MM.1S (cell line): ENCODE measurements at regions not wholly inside any gene's neighbourhood (a gene's known extent, or its start where the extent isn't known, plus 50 kb on each side); places are given as distances from the start of the nearest gene placed in this dataset.

Source experiments
- DNase-seq: peaks from one replicate; pipeline ENCODE4 v3.0.0-alpha.2; 2015
- H2AFZ ChIP-seq: fragments of 300-600 bp; sonication (generic); 2 replicates; pipeline ENCODE4 v1.6.0; 2016; ENCODE audit warnings: antibody characterized with exemption, low read length
- H3F3A ChIP-seq: fragments of 300-600 bp; sonication (generic); 2 replicates; pipeline ENCODE4 v1.6.1; 2016; ENCODE audit warnings: mild to moderate bottlenecking, antibody characterized with exemption, low read length, moderate library complexity, mixed read lengths; ENCODE audit not compliant: insufficient read depth
- H3K27ac ChIP-seq: fragments of 300-600 bp; sonication (generic); 2 replicates; pipeline ENCODE4 v1.5.1; 2016; ENCODE audit warnings: mild to moderate bottlenecking, low read length
- H3K27me3 ChIP-seq: fragments of 300-600 bp; sonication (generic); replicated peaks from 2 replicates; pipeline ENCODE4 v1.6.0; 2016; ENCODE audit warnings: low read length; ENCODE audit not compliant: insufficient read depth
- H3K36me3 ChIP-seq: fragments of 300-600 bp; sonication (generic); replicated peaks from 2 replicates; pipeline ENCODE4 v1.6.1; 2016; ENCODE audit warnings: mild to moderate bottlenecking, low read length, mixed read lengths; ENCODE audit not compliant: insufficient read depth
- H3K4me1 ChIP-seq: fragments of 300-600 bp; sonication (generic); 2 replicates; pipeline ENCODE4 v1.6.1; 2016; ENCODE audit warnings: low read length, mixed read lengths
- H3K4me2 ChIP-seq: fragments of 300-600 bp; sonication (generic); 2 replicates; pipeline ENCODE4 v1.6.0; 2016; ENCODE audit warnings: low read depth, low read length
- H3K4me3 ChIP-seq: fragments of 300-600 bp; sonication (generic); 2 replicates; pipeline ENCODE4 v1.5.1; 2016; ENCODE audit warnings: low read length, mixed read lengths
- H3K79me2 ChIP-seq: fragments of 300-600 bp; sonication (generic); 2 replicates; pipeline ENCODE4 v1.6.1; 2016; ENCODE audit warnings: mixed run types, low read length, mixed read lengths
- H3K9ac ChIP-seq: fragments of 300-600 bp; sonication (generic); 2 replicates; pipeline ENCODE4 v1.6.1; 2016; ENCODE audit warnings: low read length, mixed read lengths
- H3K9me2 ChIP-seq: fragments of 300-600 bp; sonication (generic); replicated peaks from 2 replicates; pipeline ENCODE4 v1.6.1; 2016; ENCODE audit warnings: mild to moderate bottlenecking, low read length, mixed read lengths; ENCODE audit not compliant: insufficient read depth
- H3K9me3 ChIP-seq: fragments of 300-600 bp; sonication (generic); replicated peaks from 2 replicates; pipeline ENCODE4 v1.6.1; 2016; ENCODE audit warnings: mild to moderate bottlenecking, low read length, mixed read lengths; ENCODE audit not compliant: insufficient read depth
- H4K20me1 ChIP-seq: fragments of 300-600 bp; sonication (generic); 2 replicates; pipeline ENCODE4 v1.6.1; 2016; ENCODE audit warnings: mild to moderate bottlenecking, low read length, moderate library complexity, mixed read lengths; ENCODE audit not compliant: insufficient read depth
- EZH2 ChIP-seq: fragments of 300-600 bp; sonication (generic); optimal IDR thresholded peaks from 2 replicates; pipeline ENCODE3; 2017; ENCODE audit warnings: low read depth, mild to moderate bottlenecking, antibody characterized with exemption, low read length, mixed read lengths
- EZH2phosphoT487 ChIP-seq: fragments of 300-600 bp; sonication (generic); IDR thresholded peaks from 2 replicates; pipeline ENCODE4 v1.6.1; 2018; ENCODE audit warnings: antibody characterized with exemption, low read length
- TF ChIP-seq, protein P1 (sequence below): fragments of 300-600 bp; sonication (generic); IDR thresholded peaks from 2 replicates; pipeline ENCODE4 v1.5.1; 2016; ENCODE audit warnings: antibody characterized with exemption, low read length, mixed read lengths

DNA sequence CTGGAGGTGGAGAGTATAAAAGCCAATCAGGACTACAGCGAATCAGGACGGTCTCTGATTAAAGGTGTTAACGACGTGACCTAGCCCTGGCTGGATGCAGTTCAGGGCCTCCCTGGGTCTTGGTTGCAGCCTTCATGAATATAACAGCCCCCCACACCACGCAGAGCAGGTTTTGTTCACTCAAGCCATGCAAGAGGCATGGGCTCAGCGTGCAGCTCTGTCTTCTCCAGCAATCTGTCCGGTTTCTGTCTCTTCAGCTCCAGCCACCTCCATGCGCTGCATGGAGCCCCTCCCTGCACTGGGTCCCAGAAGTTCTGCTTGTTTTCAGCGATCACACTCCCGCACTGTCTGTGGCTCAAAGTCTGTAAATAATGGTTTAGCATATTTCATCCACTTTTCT, 57.1 kb upstream of the CHRNA7 start:
- H3K27me3 ChIP-seq, result no peaks in the 10 kb centered on the region
- no peaks in the 10 kb centered on the region for H3K79me2 ChIP-seq
- no peak for DNase-seq
- H3F3A ChIP-seq, result no peaks in the 10 kb centered on the region
- H3K4me3 ChIP-seq, result no peak overlapping the region
- no peak overlapping the region for H3K9ac ChIP-seq
- H3K27ac ChIP-seq, result no peak overlapping the region
- no peaks in the 10 kb centered on the region for H3K9me3 ChIP-seq
- H3K4me2 ChIP-seq, result no peak overlapping the region
- no peak for TF ChIP-seq EZH2phosphoT487
- TF ChIP-seq, protein P1, sequence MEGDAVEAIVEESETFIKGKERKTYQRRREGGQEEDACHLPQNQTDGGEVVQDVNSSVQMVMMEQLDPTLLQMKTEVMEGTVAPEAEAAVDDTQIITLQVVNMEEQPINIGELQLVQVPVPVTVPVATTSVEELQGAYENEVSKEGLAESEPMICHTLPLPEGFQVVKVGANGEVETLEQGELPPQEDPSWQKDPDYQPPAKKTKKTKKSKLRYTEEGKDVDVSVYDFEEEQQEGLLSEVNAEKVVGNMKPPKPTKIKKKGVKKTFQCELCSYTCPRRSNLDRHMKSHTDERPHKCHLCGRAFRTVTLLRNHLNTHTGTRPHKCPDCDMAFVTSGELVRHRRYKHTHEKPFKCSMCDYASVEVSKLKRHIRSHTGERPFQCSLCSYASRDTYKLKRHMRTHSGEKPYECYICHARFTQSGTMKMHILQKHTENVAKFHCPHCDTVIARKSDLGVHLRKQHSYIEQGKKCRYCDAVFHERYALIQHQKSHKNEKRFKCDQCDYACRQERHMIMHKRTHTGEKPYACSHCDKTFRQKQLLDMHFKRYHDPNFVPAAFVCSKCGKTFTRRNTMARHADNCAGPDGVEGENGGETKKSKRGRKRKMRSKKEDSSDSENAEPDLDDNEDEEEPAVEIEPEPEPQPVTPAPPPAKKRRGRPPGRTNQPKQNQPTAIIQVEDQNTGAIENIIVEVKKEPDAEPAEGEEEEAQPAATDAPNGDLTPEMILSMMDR, result no peak
- TF ChIP-seq EZH2, result no peak
- no peaks in the 10 kb centered on the region for H3K4me1 ChIP-seq
- no peak overlapping the region for H2AFZ ChIP-seq
- H3K36me3 ChIP-seq, result no peaks in the 10 kb centered on the region
- H3K9me2 ChIP-seq, result no peaks in the 10 kb centered on the region
- no peaks in the 10 kb centered on the region for H4K20me1 ChIP-seq

DNA sequence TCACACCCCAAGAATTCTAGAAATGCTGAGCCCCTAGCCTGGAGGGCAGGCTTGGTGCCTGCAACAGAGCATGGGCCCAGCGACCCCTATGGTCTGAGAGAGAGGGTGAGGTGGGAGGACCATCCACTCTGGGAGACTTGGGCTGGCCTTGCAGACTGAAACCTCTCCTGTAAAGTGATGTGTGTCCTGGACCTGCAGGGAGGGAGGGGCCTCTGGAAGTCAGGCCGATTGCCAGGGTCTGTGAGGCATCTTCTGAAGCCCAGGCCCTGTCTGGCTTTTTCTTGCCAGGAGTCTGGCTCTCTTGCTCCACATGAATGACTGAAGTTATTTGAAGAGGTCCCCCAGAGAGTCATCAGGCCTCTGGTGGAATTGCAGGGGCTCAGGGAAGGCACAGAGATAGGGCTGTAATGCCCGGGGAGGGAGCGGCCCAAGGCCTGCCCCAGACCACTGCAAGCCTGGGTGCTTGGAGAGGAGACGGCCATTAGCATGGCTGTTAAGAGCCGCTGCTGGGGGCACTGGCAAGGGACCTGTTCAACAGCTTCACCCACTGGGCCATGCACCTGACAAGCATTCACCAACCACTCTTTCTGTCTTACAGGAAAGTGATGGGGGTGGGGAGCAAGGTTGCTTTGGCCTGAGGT, 56.0 kb upstream of the CHRNA7 start:
- H2AFZ ChIP-seq, result no peak overlapping the region
- no peaks in the 10 kb centered on the region for H4K20me1 ChIP-seq
- H3K36me3 ChIP-seq, result no peaks in the 10 kb centered on the region
- H3K9me2 ChIP-seq, result no peaks in the 10 kb centered on the region
- H3F3A ChIP-seq, result no peaks in the 10 kb centered on the region
- DNase-seq, result no peak
- H3K4me1 ChIP-seq, result no peaks in the 10 kb centered on the region
- TF ChIP-seq, protein P1, result no peak
- TF ChIP-seq EZH2 (no peak), EZH2phosphoT487 (no peak)
- H3K4me3 ChIP-seq, result no peak overlapping the region
- H3K27ac ChIP-seq, result no peak overlapping the region
- no peak overlapping the region for H3K9ac ChIP-seq
- H3K79me2 ChIP-seq, result no peaks in the 10 kb centered on the region
- no peaks in the 10 kb centered on the region for H3K9me3 ChIP-seq
- H3K4me2 ChIP-seq, result no peak overlapping the region
- H3K27me3 ChIP-seq, result no peaks in the 10 kb centered on the region

DNA sequence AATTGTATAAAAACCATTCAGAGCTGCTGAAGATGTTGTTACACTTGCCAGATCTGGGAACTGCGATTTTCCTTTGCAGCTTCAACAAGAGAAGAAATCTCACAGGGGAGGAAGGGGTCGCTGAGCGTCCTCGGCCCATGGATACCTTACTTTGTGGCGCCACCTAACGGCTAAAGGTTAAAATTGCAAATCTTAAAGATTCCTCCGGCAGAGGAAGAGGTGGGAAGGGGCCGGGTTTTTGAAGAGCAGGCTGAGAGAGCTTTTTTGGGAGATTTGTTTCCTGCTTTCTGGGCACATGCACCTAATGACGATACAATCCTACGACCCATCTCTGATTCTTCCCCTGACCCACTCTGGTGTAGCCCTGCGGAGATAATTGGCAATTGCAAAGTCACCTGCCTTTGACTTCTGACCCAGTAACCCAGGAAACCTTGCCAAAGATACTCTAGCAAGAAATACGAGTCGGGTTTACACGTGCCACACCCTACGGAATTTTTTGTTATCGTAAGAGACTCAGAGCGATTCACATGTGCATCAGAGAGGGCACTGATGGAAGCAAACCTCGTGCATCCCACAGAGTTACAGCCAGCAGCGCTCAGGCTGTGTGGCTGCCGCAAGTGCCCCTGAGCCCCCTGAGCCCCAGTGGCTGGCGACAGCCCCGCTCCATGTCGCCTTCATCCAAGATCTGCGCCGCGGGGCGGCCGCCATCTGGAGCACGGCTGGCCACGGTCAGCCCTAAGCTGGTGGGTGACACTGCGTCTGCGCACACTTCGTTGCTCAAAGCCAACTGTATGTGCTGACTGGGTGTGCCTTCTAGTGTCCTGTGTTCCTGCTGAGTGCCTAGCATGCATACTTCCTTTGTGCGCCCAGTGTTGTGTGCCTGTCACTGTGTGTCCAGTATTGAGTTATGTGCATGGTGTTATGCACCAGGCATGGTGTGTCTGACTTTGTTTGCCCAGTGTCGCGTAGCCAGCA, 55.2 kb upstream of the CHRNA7 start:
- Histone ChIP-seq H3F3A (no peaks in the 10 kb centered on the region), H3K79me2 (no peaks in the 10 kb centered on the region), H3K27me3 (no peaks in the 10 kb centered on the region), H3K4me3 (no peak overlapping the region), H3K9ac (no peak overlapping the region), H3K36me3 (no peaks in the 10 kb centered on the region), H3K9me2 (no peaks in the 10 kb centered on the region), H3K4me1 (no peaks in the 10 kb centered on the region), H4K20me1 (no peaks in the 10 kb centered on the region), H3K27ac (no peak overlapping the region), H3K4me2 (no peak overlapping the region), H2AFZ (no peak overlapping the region), H3K9me3 (no peaks in the 10 kb centered on the region)
- TF ChIP-seq, protein P1, result peak; percentile 72
- TF ChIP-seq EZH2phosphoT487, result no peak
- DNase-seq, result peak; percentile 36
